SK-N-SH treated with all-trans-retinoic acid at 6 μM for 48 hours (cell line): ENCODE measurements at regions not wholly inside any gene's neighbourhood (a gene's known extent, or its start where the extent isn't known, plus 50 kb on each side); places are given as distances from the start of the nearest gene placed in this dataset.

Experiments
- ATAC-seq: fragments of 200-7000 bp; cut with Tn5 transposase; 3 replicates; pipeline ENCODE4 v1.9.1; 2020; ENCODE audit warnings: mild to moderate bottlenecking, moderate library complexity
- BACH2 ChIP-seq: fragments of 250-450 bp; sonication (Bioruptor Pico); IDR thresholded peaks from 2 replicates; pipeline ENCODE4 v1.9.0; 2021; ENCODE audit warnings: mild to moderate bottlenecking, borderline replicate concordance
- CREB5 ChIP-seq: fragments of 250-450 bp; sonication (Bioruptor Pico); IDR thresholded peaks from 2 replicates; pipeline ENCODE4 v1.5.1; 2020; ENCODE audit warnings: low read depth, mild to moderate bottlenecking, moderate library complexity
- CSDC2 ChIP-seq: fragments of 250-450 bp; sonication (Bioruptor Pico); IDR thresholded peaks from 2 replicates; pipeline ENCODE4 v1.5.0; 2020; ENCODE audit warnings: mild to moderate bottlenecking, moderate library complexity
- CSRNP3 ChIP-seq: fragments of 250-450 bp; sonication (Bioruptor Pico); IDR thresholded peaks from 2 replicates; pipeline ENCODE4 v1.5.1; 2021; ENCODE audit warnings: mild to moderate bottlenecking, moderate library complexity
- ESRRG ChIP-seq: fragments of 250-450 bp; sonication (Bioruptor Pico); IDR thresholded peaks from 2 replicates; pipeline ENCODE4 v1.6.1; 2021; ENCODE audit warnings: mild to moderate bottlenecking
- GLIS3 ChIP-seq: fragments of 250-450 bp; sonication (Bioruptor Pico); IDR thresholded peaks from 2 replicates; pipeline ENCODE4 v1.5.0; 2020; ENCODE audit warnings: mild to moderate bottlenecking, moderate library complexity
- ISL1 ChIP-seq: fragments of 250-450 bp; sonication (Bioruptor Pico); IDR thresholded peaks from 2 replicates; pipeline ENCODE4 v2.1.2; 2022; ENCODE audit warnings: mild to moderate bottlenecking, moderate library complexity
- OSR1 ChIP-seq: fragments of 250-450 bp; sonication (Bioruptor Pico); IDR thresholded peaks from 2 replicates; pipeline ENCODE4 v1.8.0; 2022; ENCODE audit warnings: moderate library complexity, mild to moderate bottlenecking, inconsistent platforms
- PATZ1 ChIP-seq: fragments of 250-450 bp; sonication (Bioruptor Pico); IDR thresholded peaks from 2 replicates; pipeline ENCODE4 v1.8.0; 2020; ENCODE audit warnings: mild to moderate bottlenecking, moderate library complexity, borderline replicate concordance
- POU6F1 ChIP-seq: fragments of 250-450 bp; sonication (Bioruptor Pico); IDR thresholded peaks from 2 replicates; pipeline ENCODE4 v1.8.0; 2021; ENCODE audit warnings: low read depth, mild to moderate bottlenecking, moderate library complexity, borderline replicate concordance
- PPARA ChIP-seq: fragments of 250-450 bp; sonication (Bioruptor Pico); IDR thresholded peaks from 2 replicates; pipeline ENCODE4 v1.5.0; 2020; ENCODE audit warnings: mild to moderate bottlenecking, borderline replicate concordance
- RARB ChIP-seq: fragments of 250-450 bp; sonication (Bioruptor Pico); IDR thresholded peaks from 2 replicates; pipeline ENCODE4 v1.8.0; 2021; ENCODE audit warnings: mild to moderate bottlenecking, moderate library complexity
- SNAI2 ChIP-seq: fragments of 250-450 bp; sonication (Bioruptor Pico); IDR thresholded peaks from 2 replicates; pipeline ENCODE4 v1.5.0; 2020; ENCODE audit warnings: mild to moderate bottlenecking, moderate library complexity
- TCF4 ChIP-seq: fragments of 250-450 bp; sonication (Bioruptor Pico); IDR thresholded peaks from 2 replicates; pipeline ENCODE4 v1.8.0; 2021; ENCODE audit warnings: mild to moderate bottlenecking, moderate library complexity, borderline replicate concordance
- TOX ChIP-seq: fragments of 250-450 bp; sonication (Bioruptor Pico); IDR thresholded peaks from 2 replicates; pipeline ENCODE4 v1.8.0; 2021; ENCODE audit warnings: mild to moderate bottlenecking, moderate library complexity, borderline replicate concordance
- ZC3H10 ChIP-seq: fragments of 250-450 bp; sonication (Bioruptor Pico); IDR thresholded peaks from 2 replicates; pipeline ENCODE4 v1.5.1; 2021; ENCODE audit warnings: mild to moderate bottlenecking, moderate library complexity
- ZFP3 ChIP-seq: fragments of 250-450 bp; sonication (Bioruptor Pico); IDR thresholded peaks from 2 replicates; pipeline ENCODE4 v1.5.0; 2020; ENCODE audit warnings: mild to moderate bottlenecking, moderate library complexity
- ZNF565 ChIP-seq: fragments of 450-650 bp; formaldehyde crosslinking; conservative IDR thresholded peaks from 2 replicates; pipeline ENCODE4 v1.5.0; 2020; ENCODE audit warnings: low read depth, mild to moderate bottlenecking, moderate library complexity
- ZNF70 ChIP-seq: fragments of 450-650 bp; formaldehyde crosslinking; IDR thresholded peaks from 2 replicates; pipeline ENCODE4 v1.5.0; 2020; ENCODE audit warnings: mild to moderate bottlenecking, moderate library complexity
- ZNF8 ChIP-seq: fragments of 450-650 bp; formaldehyde crosslinking; IDR thresholded peaks from 2 replicates; pipeline ENCODE4 v1.5.0; 2020; ENCODE audit warnings: mild to moderate bottlenecking, moderate library complexity

GRCh38 chr11:36976741-36977140 is 378.7 kb upstream of the RAG2 start:
- ATAC-seq, result no peak

GRCh38 chr11:36974771-36975170 is 376.7 kb upstream of the RAG2 start:
- no peak for ATAC-seq
- TF ChIP-seq TOX (CRISPR knock-in tag), result no peak
- no peak for TF ChIP-seq ZNF565 (CRISPR knock-in tag)
- no peak for TF ChIP-seq ISL1 (CRISPR knock-in tag)
- TF ChIP-seq PATZ1 (CRISPR knock-in tag), result no peak
- TF ChIP-seq BACH2 (CRISPR knock-in tag), result no peak
- no peak for TF ChIP-seq CSRNP3 (CRISPR knock-in tag)
- TF ChIP-seq RARB, result no peak
- TF ChIP-seq ZNF70 (CRISPR knock-in tag), result no peak

More at GRCh38 chr11:36976741-36977140, 378.7 kb upstream of the RAG2 start:
- no peak for TF ChIP-seq ZFP3 (CRISPR knock-in tag)
- TF ChIP-seq ZNF70 (CRISPR knock-in tag), result no peak
- TF ChIP-seq PATZ1 (CRISPR knock-in tag), result no peak
- TF ChIP-seq ISL1 (CRISPR knock-in tag), result no peak
- no peak for TF ChIP-seq TOX (CRISPR knock-in tag)
- TF ChIP-seq GLIS3, result no peak
- no peak for TF ChIP-seq CREB5 (CRISPR knock-in tag)
- no peak for TF ChIP-seq RARB
- no peak for TF ChIP-seq CSRNP3 (CRISPR knock-in tag)
- no peak for TF ChIP-seq PPARA (CRISPR knock-in tag)
- TF ChIP-seq CSDC2 (CRISPR knock-in tag), result no peak
- TF ChIP-seq ZNF565 (CRISPR knock-in tag), result no peak
- TF ChIP-seq ZNF8 (CRISPR knock-in tag), result no peak
- TF ChIP-seq SNAI2 (CRISPR knock-in tag), result no peak
- no peak for TF ChIP-seq ZC3H10 (CRISPR knock-in tag)
- TF ChIP-seq ESRRG (CRISPR knock-in tag), result no peak
- TF ChIP-seq TCF4, result no peak
- TF ChIP-seq BACH2 (CRISPR knock-in tag), result no peak
- no peak for TF ChIP-seq POU6F1 (CRISPR knock-in tag)
- no peak for TF ChIP-seq OSR1 (CRISPR knock-in tag)

GRCh38 chr11:36953976-36954375 is 355.9 kb upstream of the RAG2 start:
- ATAC-seq, result no peak
- TF ChIP-seq ZNF565 (CRISPR knock-in tag), result no peak
- TF ChIP-seq CREB5 (CRISPR knock-in tag), result peak; percentile 42; the same call in 1 of the 2 replicates
- TF ChIP-seq ISL1 (CRISPR knock-in tag), result peak; percentile 87
- 0 out of 2 replicates have a peak, but pooled peaks have one; percentile 36 for TF ChIP-seq CSDC2 (CRISPR knock-in tag)
- 0 out of 2 replicates have a peak, but pooled peaks have one; percentile 33 for TF ChIP-seq SNAI2 (CRISPR knock-in tag)
- TF ChIP-seq TCF4, result no peak
- TF ChIP-seq, all 23 proteins: peak for 4
